Suprapubic skin (tissue), 4 donors: ENCODE measurements at regions not wholly inside any gene's neighbourhood (a gene's known extent, or its start where the extent isn't known, plus 50 kb on each side); places are given as distances from the start of the nearest gene placed in this dataset.
"Not testable (repeated sequence)": the region's sequence is repeated elsewhere in the genome, so short reads cannot be mapped to it uniquely, and the experiment has no call there.

Experiments
- CTCF ChIP-seq, 2 donors: fragments of 200-600 bp in 1 of 2; fragments of 450-650 bp in 1 of 2; sonication (generic) in 1 of 2; IDR thresholded peaks; one replicate each; pipeline ENCODE4 v1.5.1; 2016 to 2019; ENCODE audit warnings: antibody characterized with exemption in 2 of 2, mild to moderate bottlenecking in 1 of 2, moderate library complexity in 1 of 2
- POLR2A ChIP-seq, 2 donors: fragments of 450-650 bp; IDR thresholded peaks; one replicate each; pipeline ENCODE4 v1.6.1; 2017; ENCODE audit warnings: antibody characterized with exemption in 2 of 2, mild to moderate bottlenecking in 2 of 2, moderate library complexity in 2 of 2
- POLR2AphosphoS5 ChIP-seq, 3 donors: sonication (generic); formaldehyde crosslinking; IDR thresholded peaks; one replicate each; pipeline ENCODE4 v1.6.1; 2017; ENCODE audit warnings: antibody characterized with exemption in 3 of 3

- TF ChIP-seq CTCF, POLR2A, POLR2AphosphoS5 (IDR thresholded peaks at IDR 0.05): not testable (repeated sequence)
Measured at GRCh38 chr9:62858240-62858639, 1668.4 kb downstream of the SPATA31A7 start.
